ENCODE measurements at regions not wholly inside any gene's neighbourhood (a gene's known extent, or its start where the extent isn't known, plus 50 kb on each side); places are given as distances from the start of the nearest gene placed in this dataset.

DNA sequence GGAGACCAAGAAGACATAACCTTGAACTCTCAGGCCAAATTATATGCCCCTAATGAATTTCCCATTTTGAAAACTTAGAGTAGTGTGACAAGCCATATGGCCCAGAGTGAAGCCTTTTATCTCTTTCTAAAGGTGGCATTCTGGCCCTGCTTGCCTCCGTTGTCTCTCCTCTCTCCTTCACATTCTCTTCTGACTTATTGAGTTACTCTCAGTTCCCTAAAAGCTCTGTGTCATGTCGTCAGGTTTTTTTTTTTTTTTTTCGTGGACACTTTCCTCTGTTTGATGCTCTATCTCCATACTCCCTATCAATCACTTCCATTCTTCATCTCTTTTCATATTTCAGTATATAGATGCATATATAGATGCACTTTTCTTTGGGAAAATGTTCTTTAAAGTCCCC lies 128.1 kb upstream of the RPRM start:
- TF ChIP-seq, protein P1, sequence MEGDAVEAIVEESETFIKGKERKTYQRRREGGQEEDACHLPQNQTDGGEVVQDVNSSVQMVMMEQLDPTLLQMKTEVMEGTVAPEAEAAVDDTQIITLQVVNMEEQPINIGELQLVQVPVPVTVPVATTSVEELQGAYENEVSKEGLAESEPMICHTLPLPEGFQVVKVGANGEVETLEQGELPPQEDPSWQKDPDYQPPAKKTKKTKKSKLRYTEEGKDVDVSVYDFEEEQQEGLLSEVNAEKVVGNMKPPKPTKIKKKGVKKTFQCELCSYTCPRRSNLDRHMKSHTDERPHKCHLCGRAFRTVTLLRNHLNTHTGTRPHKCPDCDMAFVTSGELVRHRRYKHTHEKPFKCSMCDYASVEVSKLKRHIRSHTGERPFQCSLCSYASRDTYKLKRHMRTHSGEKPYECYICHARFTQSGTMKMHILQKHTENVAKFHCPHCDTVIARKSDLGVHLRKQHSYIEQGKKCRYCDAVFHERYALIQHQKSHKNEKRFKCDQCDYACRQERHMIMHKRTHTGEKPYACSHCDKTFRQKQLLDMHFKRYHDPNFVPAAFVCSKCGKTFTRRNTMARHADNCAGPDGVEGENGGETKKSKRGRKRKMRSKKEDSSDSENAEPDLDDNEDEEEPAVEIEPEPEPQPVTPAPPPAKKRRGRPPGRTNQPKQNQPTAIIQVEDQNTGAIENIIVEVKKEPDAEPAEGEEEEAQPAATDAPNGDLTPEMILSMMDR (IDR thresholded peaks at IDR 0.05) = no peak
- no peak for TF ChIP-seq POLR2A (IDR thresholded peaks at IDR 0.05)

Data from tibial nerve (tissue), 3 donors.